Kidney epithelial cell (primary cell): ENCODE measurements at regions not wholly inside any gene's neighbourhood (a gene's known extent, or its start where the extent isn't known, plus 50 kb on each side); places are given as distances from the start of the nearest gene placed in this dataset.

Experiments
- DNase-seq: peaks from one replicate; pipeline ENCODE4 v3.0.0-alpha.2; 2010; ENCODE audit warnings: low read depth
- H3K27me3 ChIP-seq: 2 replicates; pipeline ENCODE4 v1.6.0; 2011; ENCODE audit warnings: low read length; ENCODE audit not compliant: control insufficient read depth, insufficient read depth
- H3K36me3 ChIP-seq: 2 replicates; pipeline ENCODE4 v1.5.1; 2011; ENCODE audit warnings: low read length; ENCODE audit not compliant: control insufficient read depth, insufficient read depth
- H3K4me3 ChIP-seq: 2 replicates; pipeline ENCODE4 v1.5.1; 2011; ENCODE audit warnings: low read depth, mild to moderate bottlenecking, control low read depth, low read length
- TF ChIP-seq, protein P1 (sequence below): IDR thresholded peaks from 2 replicates; pipeline ENCODE4 v1.5.1; 2011; ENCODE audit warnings: mild to moderate bottlenecking, moderate library complexity, low read length, control low read depth, inconsistent platforms; ENCODE audit not compliant: insufficient read depth, poor library complexity, severe bottlenecking

- no peak for DNase-seq
- Histone ChIP-seq H3K36me3 (no peaks in the 10 kb centered on the region), H3K27me3 (no peaks in the 10 kb centered on the region), H3K4me3 (no peak overlapping the region)
- TF ChIP-seq, protein P1, sequence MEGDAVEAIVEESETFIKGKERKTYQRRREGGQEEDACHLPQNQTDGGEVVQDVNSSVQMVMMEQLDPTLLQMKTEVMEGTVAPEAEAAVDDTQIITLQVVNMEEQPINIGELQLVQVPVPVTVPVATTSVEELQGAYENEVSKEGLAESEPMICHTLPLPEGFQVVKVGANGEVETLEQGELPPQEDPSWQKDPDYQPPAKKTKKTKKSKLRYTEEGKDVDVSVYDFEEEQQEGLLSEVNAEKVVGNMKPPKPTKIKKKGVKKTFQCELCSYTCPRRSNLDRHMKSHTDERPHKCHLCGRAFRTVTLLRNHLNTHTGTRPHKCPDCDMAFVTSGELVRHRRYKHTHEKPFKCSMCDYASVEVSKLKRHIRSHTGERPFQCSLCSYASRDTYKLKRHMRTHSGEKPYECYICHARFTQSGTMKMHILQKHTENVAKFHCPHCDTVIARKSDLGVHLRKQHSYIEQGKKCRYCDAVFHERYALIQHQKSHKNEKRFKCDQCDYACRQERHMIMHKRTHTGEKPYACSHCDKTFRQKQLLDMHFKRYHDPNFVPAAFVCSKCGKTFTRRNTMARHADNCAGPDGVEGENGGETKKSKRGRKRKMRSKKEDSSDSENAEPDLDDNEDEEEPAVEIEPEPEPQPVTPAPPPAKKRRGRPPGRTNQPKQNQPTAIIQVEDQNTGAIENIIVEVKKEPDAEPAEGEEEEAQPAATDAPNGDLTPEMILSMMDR, result no peak
Measured at GRCh38 chr4:12761694-12762093, 722.4 kb downstream of the RAB28 start.

DNA sequence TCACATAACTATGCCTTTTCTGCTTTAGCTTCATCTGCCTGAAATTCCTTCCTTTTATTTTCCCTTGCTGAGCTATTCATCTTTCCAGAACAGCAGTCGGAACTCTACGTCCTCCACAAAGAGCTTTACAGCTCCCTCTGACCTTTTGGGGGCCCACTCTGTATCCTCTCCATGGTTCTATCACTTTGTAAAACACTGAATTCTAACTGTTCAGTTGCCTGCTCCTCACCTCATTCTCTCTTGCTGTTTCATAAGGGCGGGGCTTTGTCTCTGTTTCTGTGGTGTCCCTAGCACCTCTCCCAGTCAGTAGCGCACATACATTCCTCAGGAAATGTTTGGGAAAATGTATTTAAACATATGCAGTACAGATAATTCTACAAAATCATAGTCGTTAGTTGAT lies 737.0 kb downstream of the RAB28 start:
- TF ChIP-seq, protein P1, result no peak
- peaks cover 10% of the 10 kb centered on the region for H3K27me3 ChIP-seq
- no peak for DNase-seq
- H3K4me3 ChIP-seq, result no peak overlapping the region
- no peaks in the 10 kb centered on the region for H3K36me3 ChIP-seq

GRCh38 chr4:12746221-12746620 lies 737.9 kb downstream of the RAB28 start:
- peaks cover 10% of the 10 kb centered on the region for H3K27me3 ChIP-seq
- no peaks in the 10 kb centered on the region for H3K36me3 ChIP-seq
- DNase-seq, result no peak
- no peak overlapping the region for H3K4me3 ChIP-seq
- TF ChIP-seq, protein P1, result no peak

DNA sequence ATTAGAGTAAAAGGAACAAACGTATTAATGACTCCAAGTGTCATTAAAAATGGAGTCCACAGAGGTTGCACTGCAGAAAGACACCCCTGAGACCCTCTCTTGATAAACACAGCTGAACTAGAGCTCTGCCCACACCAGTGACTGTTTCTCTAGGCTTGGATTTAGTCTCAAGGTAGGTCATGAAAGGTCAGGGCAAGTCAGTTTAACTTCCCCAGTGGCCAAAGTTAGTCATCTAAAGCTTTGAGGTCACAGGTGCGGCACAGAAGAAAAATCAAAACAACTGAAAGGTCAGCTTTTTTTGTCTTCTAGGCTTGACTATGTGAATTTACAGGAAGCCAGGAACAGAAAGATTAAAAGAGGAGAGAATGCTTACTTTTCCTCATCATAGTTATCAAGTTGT lies 749.6 kb downstream of the RAB28 start:
- no peak overlapping the region for H3K4me3 ChIP-seq
- TF ChIP-seq, protein P1, result no peak
- no peaks in the 10 kb centered on the region for H3K27me3 ChIP-seq
- no peaks in the 10 kb centered on the region for H3K36me3 ChIP-seq
- DNase-seq, result no peak

DNA sequence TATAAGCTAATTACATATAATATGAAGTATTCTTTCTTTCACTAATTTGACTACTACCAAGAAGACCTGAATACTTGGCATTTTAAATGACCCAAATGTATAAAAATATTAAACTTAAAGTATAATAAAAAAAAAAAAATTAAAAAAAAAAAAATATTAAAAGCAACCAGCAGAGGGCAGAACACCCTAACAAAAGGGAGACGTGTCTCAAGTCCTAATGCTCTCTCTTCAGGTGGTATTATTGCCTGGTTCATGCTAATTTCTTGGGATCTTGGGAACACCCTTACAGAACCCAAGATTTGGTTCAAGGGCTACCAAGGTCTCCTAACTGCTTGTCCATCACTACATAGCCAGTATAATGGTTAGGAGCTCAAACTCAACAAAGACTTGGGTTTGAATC lies 754.8 kb downstream of the RAB28 start:
- TF ChIP-seq, protein P1, result peak; percentile 32
- H3K27me3 ChIP-seq, result no peaks in the 10 kb centered on the region
- no peak for DNase-seq
- no peaks in the 10 kb centered on the region for H3K36me3 ChIP-seq
- H3K4me3 ChIP-seq, result no peak overlapping the region

DNA sequence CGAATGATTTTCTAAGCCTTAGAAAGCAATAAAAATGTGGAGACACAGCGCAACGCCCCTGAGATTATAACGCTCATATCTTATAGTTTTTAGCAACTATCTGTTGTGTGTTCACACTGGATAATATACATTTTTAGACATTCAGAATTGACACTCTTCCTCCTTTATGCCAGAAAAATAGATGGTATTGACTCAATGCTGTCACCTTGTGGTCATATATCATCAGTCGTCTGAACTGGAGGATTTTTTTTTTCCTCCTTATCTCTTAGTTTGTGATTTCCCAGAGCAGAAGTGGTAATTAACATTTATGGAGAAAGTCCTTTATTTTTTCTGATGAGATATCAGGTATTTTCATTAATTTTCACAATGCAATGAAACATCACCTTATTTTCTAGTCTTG lies 759.6 kb downstream of the RAB28 start:
- TF ChIP-seq, protein P1, result peak; percentile 54
- Histone ChIP-seq H3K4me3 (no peak overlapping the region), H3K36me3 (no peaks in the 10 kb centered on the region), H3K27me3 (no peaks in the 10 kb centered on the region)
- DNase-seq, result no peak
